CD8-positive, alpha-beta memory T cell (primary cell): ENCODE measurements at regions not wholly inside any gene's neighbourhood (a gene's known extent, or its start where the extent isn't known, plus 50 kb on each side); places are given as distances from the start of the nearest gene placed in this dataset.

Experiments
- CTCF ChIA-PET: fragments of 350-600 bp; sonication (Branson Sonifier 250); formaldehyde crosslinking; loops from one replicate; lab custom pipeline; 2021; ENCODE audit warnings: antibody characterized with exemption; lab: Charles Lee
- POLR2A ChIA-PET: fragments of 350-600 bp; sonication (Branson Sonifier 250); formaldehyde crosslinking; loops from one replicate; lab custom pipeline; 2021; ENCODE audit warnings: antibody characterized with exemption; lab: Charles Lee
- DNase-seq, 5 donors: peaks; one replicate each; pipeline versions ENCODE4 v3.0.0 to v3.0.0-alpha.2; 2020 to 2022; ENCODE audit warnings: mixed read lengths in 1 of 5
- H3K27ac ChIP-seq: one replicate; pipeline ENCODE4 v1.7.0; 2013; ENCODE audit warnings: low read depth, mild to moderate bottlenecking, low read length, moderate library complexity
- H3K27me3 ChIP-seq: 2 replicates; pipeline ENCODE4 v1.7.0; 2013; ENCODE audit warnings: low read length, mild to moderate bottlenecking; ENCODE audit not compliant: insufficient read depth, poor library complexity, severe bottlenecking
- H3K36me3 ChIP-seq: 2 replicates; pipeline ENCODE4 v1.7.0; 2013; ENCODE audit warnings: mild to moderate bottlenecking, low read length, moderate library complexity; ENCODE audit not compliant: insufficient read depth
- H3K4me1 ChIP-seq: 2 replicates; pipeline ENCODE4 v1.7.0; 2013; ENCODE audit warnings: mild to moderate bottlenecking, low read length, moderate library complexity; ENCODE audit not compliant: insufficient read depth
- H3K4me3 ChIP-seq: 2 replicates; pipeline ENCODE4 v1.7.0; 2013; ENCODE audit warnings: mild to moderate bottlenecking, low read length
- H3K9me3 ChIP-seq: 2 replicates; pipeline ENCODE4 v1.7.0; 2013; ENCODE audit warnings: mild to moderate bottlenecking, low read length
- H3K27ac Mint-ChIP-seq, 8 donors: one replicate each; pipeline ENCODE4 v1.8.0; 2020 to 2021; ENCODE audit warnings: mixed read lengths in 8 of 8, mild to moderate bottlenecking in 6 of 8, inconsistent platforms in 3 of 8, moderate library complexity in 3 of 8
- H3K27me3 Mint-ChIP-seq, 2 donors: one replicate each; pipeline ENCODE4 v1.8.0; 2020 to 2021; ENCODE audit warnings: mixed read lengths in 2 of 2, mild to moderate bottlenecking in 1 of 2, moderate library complexity in 1 of 2
- H3K36me3 Mint-ChIP-seq, 3 donors: one replicate each; pipeline ENCODE4 v1.8.0; 2020 to 2021; ENCODE audit warnings: mixed read lengths in 3 of 3, inconsistent platforms in 1 of 3, mild to moderate bottlenecking in 1 of 3
- H3K4me1 Mint-ChIP-seq, 3 donors: one replicate each; pipeline ENCODE4 v1.8.0; 2020 to 2021; ENCODE audit warnings: mixed read lengths in 3 of 3, inconsistent platforms in 1 of 3, mild to moderate bottlenecking in 1 of 3
- H3K4me3 Mint-ChIP-seq, 7 donors: one replicate each; pipeline ENCODE4 v1.8.0; 2020 to 2021; ENCODE audit warnings: mixed read lengths in 7 of 7, mild to moderate bottlenecking in 6 of 7, moderate library complexity in 4 of 7, inconsistent platforms in 2 of 7
- H3K9me3 Mint-ChIP-seq, 5 donors: one replicate each; pipeline ENCODE4 v1.8.0; 2020 to 2022; ENCODE audit warnings: mixed read lengths in 5 of 5, mild to moderate bottlenecking in 3 of 5, moderate library complexity in 2 of 5, inconsistent platforms in 1 of 5

DNA sequence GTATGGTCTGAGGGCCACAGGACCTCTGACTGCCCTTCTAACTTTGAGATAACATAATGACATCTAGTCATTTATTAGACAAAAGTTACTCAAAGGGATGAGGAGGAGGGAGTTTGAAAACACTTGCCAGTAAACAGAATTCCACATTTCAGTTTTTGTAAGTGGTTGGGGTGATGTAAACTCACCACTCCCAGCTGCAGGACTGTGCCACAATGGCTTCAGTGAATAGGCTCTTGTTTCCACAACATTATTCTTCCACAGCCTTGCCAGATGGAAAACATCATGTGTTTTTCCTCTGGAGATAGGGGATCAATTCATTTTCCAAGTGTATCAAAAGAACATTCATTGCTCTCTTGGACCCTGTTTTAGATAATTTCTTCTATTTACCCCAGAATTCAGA lies 147.2 kb upstream of the BDNF start:
- H3K27ac Mint-ChIP-seq = no peak overlapping the region
- H3K4me1 Mint-ChIP-seq = no peaks in the 10 kb centered on the region
- H3K9me3 Mint-ChIP-seq = peaks cover 0 to 5% (median 0%) of the 10 kb centered on the region in 5 donors
- POLR2A ChIA-PET = no interaction called here
- no peaks in the 10 kb centered on the region for H3K9me3 ChIP-seq
- H3K36me3 ChIP-seq = no peaks in the 10 kb centered on the region
- H3K4me3 ChIP-seq = no peak overlapping the region
- H3K4me3 Mint-ChIP-seq = no peak overlapping the region
- CTCF ChIA-PET = no interaction called here
- no peaks in the 10 kb centered on the region for H3K27me3 ChIP-seq
- DNase-seq = no peak
- H3K27ac ChIP-seq = no peak overlapping the region
- no peaks in the 10 kb centered on the region for H3K27me3 Mint-ChIP-seq
- H3K36me3 Mint-ChIP-seq = no peaks in the 10 kb centered on the region
- H3K4me1 ChIP-seq = no peaks in the 10 kb centered on the region

DNA sequence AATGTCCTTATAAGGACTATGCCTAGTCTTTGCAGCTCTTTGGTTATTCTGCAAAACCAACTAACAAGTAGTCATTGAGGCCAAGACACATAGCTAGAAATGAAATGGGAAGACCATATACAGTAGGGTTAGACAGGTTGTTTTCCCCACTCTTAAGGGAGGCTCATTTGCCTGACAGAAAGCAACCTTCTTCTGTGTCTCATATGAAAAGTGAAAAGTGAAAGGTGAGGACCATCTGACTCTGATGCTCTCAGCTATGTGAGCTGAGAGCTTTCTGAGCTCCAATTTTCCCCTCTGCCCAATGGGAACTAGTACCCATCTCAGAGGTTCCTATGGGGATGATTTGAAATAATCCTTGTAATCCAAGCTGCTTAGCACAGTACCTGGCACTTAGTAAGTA lies 142.0 kb upstream of the BDNF start:
- H3K4me3 ChIP-seq = no peak overlapping the region
- no peaks in the 10 kb centered on the region for H3K9me3 ChIP-seq
- POLR2A ChIA-PET = no interaction called here
- no peaks in the 10 kb centered on the region for H3K4me1 ChIP-seq
- Mint-ChIP-seq H3K27me3 (no peaks in the 10 kb centered on the region), H3K4me3 (no peak overlapping the region), H3K9me3 (peaks cover 0 to 4% (median 2%) of the 10 kb centered on the region in 5 donors), H3K27ac (no peak overlapping the region), H3K36me3 (no peaks in the 10 kb centered on the region), H3K4me1 (no peaks in the 10 kb centered on the region)
- CTCF ChIA-PET = no interaction called here
- H3K27me3 ChIP-seq = no peaks in the 10 kb centered on the region
- H3K36me3 ChIP-seq = no peaks in the 10 kb centered on the region
- DNase-seq = no peak
- no peak overlapping the region for H3K27ac ChIP-seq

DNA sequence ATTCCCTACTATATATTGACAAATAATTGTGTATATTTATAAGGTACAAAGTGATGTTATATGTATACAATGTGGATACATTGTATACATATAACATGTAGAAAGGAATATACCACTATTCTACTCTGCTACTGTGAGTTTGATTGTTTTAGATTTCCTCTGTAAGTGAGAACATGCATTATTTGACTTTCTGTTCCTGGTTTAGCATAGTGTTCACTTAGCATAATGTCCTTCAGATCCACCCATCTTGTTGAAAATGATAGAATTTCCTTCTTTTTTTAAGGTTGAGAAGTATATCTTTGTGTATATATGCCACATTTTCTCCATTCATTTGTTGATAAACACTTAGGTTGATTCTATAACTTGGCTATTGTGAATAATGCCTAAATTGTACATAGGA lies 140.8 kb upstream of the BDNF start:
- H3K9me3 ChIP-seq = no peaks in the 10 kb centered on the region
- H3K27ac ChIP-seq = no peak overlapping the region
- no peaks in the 10 kb centered on the region for H3K27me3 Mint-ChIP-seq
- H3K4me1 Mint-ChIP-seq = no peaks in the 10 kb centered on the region
- no peaks in the 10 kb centered on the region for H3K36me3 Mint-ChIP-seq
- ChIA-PET CTCF (no interaction called here), POLR2A (no interaction called here)
- no peak overlapping the region for H3K4me3 Mint-ChIP-seq
- no peaks in the 10 kb centered on the region for H3K4me1 ChIP-seq
- no peaks in the 10 kb centered on the region for H3K27me3 ChIP-seq
- H3K27ac Mint-ChIP-seq = no peak overlapping the region
- peaks cover 0 to 5% (median 3%) of the 10 kb centered on the region in 5 donors for H3K9me3 Mint-ChIP-seq
- DNase-seq = no peak
- no peak overlapping the region for H3K4me3 ChIP-seq
- no peaks in the 10 kb centered on the region for H3K36me3 ChIP-seq

DNA sequence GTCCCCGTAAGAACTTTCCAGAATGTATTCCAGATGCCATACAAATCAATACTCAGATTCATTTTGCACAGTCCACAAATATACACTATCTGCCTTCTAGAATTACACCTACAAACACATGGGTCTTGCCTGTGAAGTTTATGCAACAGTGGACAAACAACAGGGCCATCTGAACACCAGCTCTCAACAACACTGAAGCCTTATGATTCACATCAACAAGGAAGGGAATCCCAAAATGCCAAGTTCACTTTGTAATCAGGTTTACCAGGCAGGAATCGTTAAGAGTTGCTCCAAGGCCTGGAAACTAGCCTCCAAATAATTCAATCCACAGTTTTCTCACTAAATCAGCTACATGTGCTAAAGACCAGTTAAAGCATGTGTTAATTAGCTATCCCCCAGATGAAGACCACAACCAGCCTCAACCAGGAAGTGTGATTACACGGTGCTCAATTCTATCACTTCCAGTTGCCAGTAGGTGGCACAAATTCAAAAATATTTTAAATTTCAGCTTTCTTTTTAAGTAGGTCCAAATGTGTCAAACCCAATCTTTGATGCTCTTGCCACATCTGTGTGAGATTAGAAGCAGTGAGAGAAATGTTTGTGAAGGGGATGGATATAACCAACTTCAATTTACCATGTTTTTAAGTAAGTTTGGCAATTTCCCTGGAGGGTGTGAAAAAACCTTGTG lies 139.1 kb upstream of the BDNF start:
- no peaks in the 10 kb centered on the region for H3K36me3 Mint-ChIP-seq
- no peak for DNase-seq
- ChIA-PET POLR2A (no interaction called here), CTCF (no interaction called here)
- H3K4me3 Mint-ChIP-seq = no peak overlapping the region
- Histone ChIP-seq H3K4me3 (no peak overlapping the region), H3K4me1 (no peaks in the 10 kb centered on the region), H3K27ac (no peak overlapping the region), H3K9me3 (no peaks in the 10 kb centered on the region), H3K27me3 (no peaks in the 10 kb centered on the region), H3K36me3 (no peaks in the 10 kb centered on the region)
- no peak overlapping the region for H3K27ac Mint-ChIP-seq
- H3K27me3 Mint-ChIP-seq = peaks cover 0 to 5% of the 10 kb centered on the region in 2 donors
- no peaks in the 10 kb centered on the region for H3K4me1 Mint-ChIP-seq
- H3K9me3 Mint-ChIP-seq = peaks cover 0 to 10% (median 2%) of the 10 kb centered on the region in 5 donors

DNA sequence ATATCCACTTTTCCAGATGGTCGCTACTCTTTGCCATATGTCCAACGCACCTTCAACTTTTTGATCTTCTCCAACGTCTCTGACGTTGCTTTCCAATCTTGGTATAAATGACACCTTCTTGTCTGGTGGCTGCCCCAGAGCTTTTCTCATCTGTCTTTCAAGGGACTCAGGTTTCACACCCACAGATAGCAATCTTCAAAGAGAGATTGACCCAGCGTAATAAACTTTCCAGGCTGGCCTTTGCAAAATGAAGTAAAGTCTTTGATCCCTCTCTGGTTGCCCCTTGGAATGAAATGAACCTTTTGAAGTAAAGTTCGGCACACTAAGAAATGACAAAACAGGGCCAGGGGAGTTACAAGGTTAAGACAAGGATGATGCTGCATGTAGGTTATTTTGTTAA lies 138.4 kb upstream of the BDNF start:
- no peak for DNase-seq
- Mint-ChIP-seq H3K27me3 (peaks cover 0 to 5% of the 10 kb centered on the region in 2 donors), H3K9me3 (peaks cover 0 to 10% (median 2%) of the 10 kb centered on the region in 5 donors), H3K4me1 (no peaks in the 10 kb centered on the region), H3K36me3 (no peaks in the 10 kb centered on the region), H3K4me3 (no peak overlapping the region), H3K27ac (no peak overlapping the region)
- CTCF ChIA-PET = no interaction called here
- Histone ChIP-seq H3K36me3 (no peaks in the 10 kb centered on the region), H3K4me1 (no peaks in the 10 kb centered on the region), H3K4me3 (no peak overlapping the region), H3K27ac (no peak overlapping the region), H3K27me3 (no peaks in the 10 kb centered on the region), H3K9me3 (no peaks in the 10 kb centered on the region)
- POLR2A ChIA-PET = no interaction called here

DNA sequence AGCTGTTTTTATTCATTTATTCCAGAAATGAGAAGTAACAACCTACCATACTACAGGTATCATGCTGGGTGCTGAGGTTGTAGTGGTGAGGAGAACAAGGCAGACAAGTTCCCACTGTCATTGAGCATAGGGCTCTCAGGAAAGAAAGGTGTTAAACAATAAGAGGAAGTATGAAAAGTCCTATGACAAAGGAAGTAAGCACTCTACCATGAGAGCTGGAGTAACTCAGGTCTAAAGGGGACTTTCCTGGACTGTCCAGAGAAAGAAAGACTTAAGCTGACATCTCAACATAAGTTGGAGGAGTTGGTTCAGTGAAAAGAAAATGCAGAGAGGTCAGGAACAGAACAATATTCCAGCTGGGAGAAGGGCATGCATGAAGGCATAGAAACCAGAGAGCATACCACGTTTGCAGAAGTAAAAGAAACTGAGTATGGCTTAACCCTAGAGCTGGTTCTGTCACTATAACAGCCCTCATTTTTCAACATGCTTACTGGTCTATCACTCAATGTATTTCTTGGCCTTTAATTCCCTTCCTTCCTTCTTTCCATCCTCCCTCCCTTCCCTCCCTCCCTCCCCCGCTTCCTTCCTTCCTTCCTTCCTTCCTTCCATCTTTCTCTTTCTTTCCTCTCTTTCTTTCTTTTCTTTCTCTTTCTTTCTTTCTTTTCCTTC lies 137.8 kb upstream of the BDNF start:
- ChIA-PET CTCF (no interaction called here), POLR2A (no interaction called here)
- Histone ChIP-seq H3K9me3 (no peaks in the 10 kb centered on the region), H3K36me3 (no peaks in the 10 kb centered on the region), H3K27ac (no peak overlapping the region), H3K27me3 (no peaks in the 10 kb centered on the region), H3K4me3 (no peak overlapping the region), H3K4me1 (no peaks in the 10 kb centered on the region)
- no peaks in the 10 kb centered on the region for H3K4me1 Mint-ChIP-seq
- H3K36me3 Mint-ChIP-seq = no peaks in the 10 kb centered on the region
- H3K27ac Mint-ChIP-seq = no peak overlapping the region
- H3K27me3 Mint-ChIP-seq = peaks cover 0 to 5% of the 10 kb centered on the region in 2 donors
- no peak overlapping the region for H3K4me3 Mint-ChIP-seq
- no peak for DNase-seq
- H3K9me3 Mint-ChIP-seq = peaks cover 0 to 10% (median 2%) of the 10 kb centered on the region in 5 donors

DNA sequence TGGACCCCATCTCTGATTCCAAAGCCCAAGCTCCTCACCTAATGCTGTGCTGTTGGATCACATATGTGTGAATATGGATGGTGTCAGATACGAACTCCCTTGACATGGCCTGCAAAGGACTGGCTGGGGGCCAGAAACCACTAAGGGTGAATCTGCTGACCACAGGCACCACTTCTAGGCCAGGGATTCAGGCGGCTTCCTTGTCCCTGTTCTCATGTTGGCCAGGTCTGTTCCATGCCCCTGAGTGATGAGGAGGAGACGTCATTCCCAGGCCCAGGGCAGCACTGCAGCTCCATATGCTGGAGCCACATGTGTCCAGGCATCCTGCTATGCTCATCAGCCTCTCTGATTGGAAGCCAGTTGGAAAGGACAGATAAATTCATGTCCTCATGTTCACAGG lies 130.0 kb upstream of the BDNF start:
- ChIA-PET CTCF (no interaction called here), POLR2A (no interaction called here)
- Histone ChIP-seq H3K4me3 (no peak overlapping the region), H3K27ac (no peak overlapping the region), H3K9me3 (no peaks in the 10 kb centered on the region), H3K4me1 (no peaks in the 10 kb centered on the region), H3K36me3 (no peaks in the 10 kb centered on the region), H3K27me3 (no peaks in the 10 kb centered on the region)
- no peaks in the 10 kb centered on the region for H3K4me1 Mint-ChIP-seq
- H3K27me3 Mint-ChIP-seq = peaks cover 2 to 5% of the 10 kb centered on the region in 2 donors
- H3K36me3 Mint-ChIP-seq = no peaks in the 10 kb centered on the region
- no peak overlapping the region for H3K27ac Mint-ChIP-seq
- peaks cover 0 to 5% (median 2%) of the 10 kb centered on the region in 5 donors for H3K9me3 Mint-ChIP-seq
- no peak overlapping the region for H3K4me3 Mint-ChIP-seq
- DNase-seq = no peak

DNA sequence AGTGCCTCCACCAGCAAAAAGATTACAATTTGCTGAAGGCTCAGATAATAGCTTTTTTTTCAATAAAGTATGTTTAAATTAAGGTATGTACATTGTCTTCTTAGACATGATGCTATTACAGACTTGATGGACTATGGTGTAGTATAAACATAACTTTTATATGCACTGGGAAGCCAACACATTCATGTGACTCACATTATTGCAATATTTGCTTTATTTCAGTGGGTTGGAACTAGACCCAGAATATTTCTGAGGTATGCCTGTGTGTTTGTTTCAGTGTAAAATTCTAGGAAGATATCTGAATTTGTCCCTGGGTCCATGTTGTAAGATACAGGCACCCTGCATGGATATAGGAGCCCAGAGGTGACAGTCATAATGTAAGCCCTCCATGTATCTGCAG lies 120.0 kb upstream of the BDNF start:
- Histone ChIP-seq H3K27ac (no peak overlapping the region), H3K4me3 (no peak overlapping the region), H3K4me1 (no peaks in the 10 kb centered on the region), H3K27me3 (no peaks in the 10 kb centered on the region), H3K9me3 (no peaks in the 10 kb centered on the region), H3K36me3 (no peaks in the 10 kb centered on the region)
- DNase-seq = no peak
- H3K4me3 Mint-ChIP-seq = no peak overlapping the region
- H3K9me3 Mint-ChIP-seq = peaks cover 0 to 3% (median 3%) of the 10 kb centered on the region in 5 donors
- H3K4me1 Mint-ChIP-seq = no peaks in the 10 kb centered on the region
- no peaks in the 10 kb centered on the region for H3K36me3 Mint-ChIP-seq
- CTCF ChIA-PET = no interaction called here
- POLR2A ChIA-PET = no interaction called here
- H3K27ac Mint-ChIP-seq = no peak overlapping the region
- H3K27me3 Mint-ChIP-seq = no peaks in the 10 kb centered on the region
